Suprapubic skin (tissue), 4 donors: ENCODE measurements at regions not wholly inside any gene's neighbourhood (a gene's known extent, or its start where the extent isn't known, plus 50 kb on each side); places are given as distances from the start of the nearest gene placed in this dataset.
"Not testable (repeated sequence)": the region's sequence is repeated elsewhere in the genome, so short reads cannot be mapped to it uniquely, and the experiment has no call there.

Experiments
- EP300 ChIP-seq: sonication (generic); formaldehyde crosslinking; IDR thresholded peaks from one replicate; pipeline ENCODE4 v1.6.1; 2017; ENCODE audit warnings: antibody characterized with exemption
- POLR2A ChIP-seq, 2 donors: fragments of 450-650 bp; IDR thresholded peaks; one replicate each; pipeline ENCODE4 v1.6.1; 2017; ENCODE audit warnings: antibody characterized with exemption in 2 of 2, mild to moderate bottlenecking in 2 of 2, moderate library complexity in 2 of 2
- POLR2AphosphoS5 ChIP-seq, 3 donors: sonication (generic); formaldehyde crosslinking; IDR thresholded peaks; one replicate each; pipeline ENCODE4 v1.6.1; 2017; ENCODE audit warnings: antibody characterized with exemption in 3 of 3
- TF ChIP-seq, protein P1 (sequence below), 2 donors: fragments of 200-600 bp in 1 of 2; fragments of 450-650 bp in 1 of 2; sonication (generic) in 1 of 2; IDR thresholded peaks; one replicate each; pipeline ENCODE4 v1.5.1; 2016 to 2019; ENCODE audit warnings: antibody characterized with exemption in 2 of 2, mild to moderate bottlenecking in 1 of 2, moderate library complexity in 1 of 2

DNA sequence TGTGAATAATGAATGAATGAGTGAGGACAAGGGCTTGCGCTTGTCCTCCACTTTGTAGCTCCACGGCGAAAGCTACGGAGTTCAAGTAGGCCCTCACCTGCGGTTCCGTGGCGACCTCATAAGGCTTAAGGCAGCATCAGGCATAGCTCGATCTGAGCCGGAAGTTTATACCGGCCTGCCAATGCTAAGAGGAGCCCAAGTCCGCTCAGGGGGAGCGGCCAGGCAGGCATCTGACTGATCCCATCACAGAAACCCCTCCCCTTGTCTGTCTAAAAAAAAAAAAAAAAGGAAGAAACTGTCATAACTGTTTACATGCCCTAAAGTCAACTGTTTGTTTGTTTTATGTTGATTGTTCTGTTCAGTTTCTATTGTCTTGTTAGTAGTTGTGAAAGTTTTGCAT lies 124.4 kb upstream of the KRTAP5-11 start:
- TF ChIP-seq, protein P1, sequence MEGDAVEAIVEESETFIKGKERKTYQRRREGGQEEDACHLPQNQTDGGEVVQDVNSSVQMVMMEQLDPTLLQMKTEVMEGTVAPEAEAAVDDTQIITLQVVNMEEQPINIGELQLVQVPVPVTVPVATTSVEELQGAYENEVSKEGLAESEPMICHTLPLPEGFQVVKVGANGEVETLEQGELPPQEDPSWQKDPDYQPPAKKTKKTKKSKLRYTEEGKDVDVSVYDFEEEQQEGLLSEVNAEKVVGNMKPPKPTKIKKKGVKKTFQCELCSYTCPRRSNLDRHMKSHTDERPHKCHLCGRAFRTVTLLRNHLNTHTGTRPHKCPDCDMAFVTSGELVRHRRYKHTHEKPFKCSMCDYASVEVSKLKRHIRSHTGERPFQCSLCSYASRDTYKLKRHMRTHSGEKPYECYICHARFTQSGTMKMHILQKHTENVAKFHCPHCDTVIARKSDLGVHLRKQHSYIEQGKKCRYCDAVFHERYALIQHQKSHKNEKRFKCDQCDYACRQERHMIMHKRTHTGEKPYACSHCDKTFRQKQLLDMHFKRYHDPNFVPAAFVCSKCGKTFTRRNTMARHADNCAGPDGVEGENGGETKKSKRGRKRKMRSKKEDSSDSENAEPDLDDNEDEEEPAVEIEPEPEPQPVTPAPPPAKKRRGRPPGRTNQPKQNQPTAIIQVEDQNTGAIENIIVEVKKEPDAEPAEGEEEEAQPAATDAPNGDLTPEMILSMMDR (IDR thresholded peaks at IDR 0.05): not testable (repeated sequence)
- TF ChIP-seq POLR2A (IDR thresholded peaks at IDR 0.05); POLR2AphosphoS5 (IDR thresholded peaks at IDR 0.05); EP300: not testable (repeated sequence)
